Smooth muscle cell of the brain vasculature (primary cell): ENCODE measurements at regions not wholly inside any gene's neighbourhood (a gene's known extent, or its start where the extent isn't known, plus 50 kb on each side); places are given as distances from the start of the nearest gene placed in this dataset.

ENCODE experiments used
- DNase-seq: peaks from one replicate; pipeline ENCODE4 v3.0.0-alpha.2; 2012; ENCODE audit warnings: low read depth, low spot score

DNA sequence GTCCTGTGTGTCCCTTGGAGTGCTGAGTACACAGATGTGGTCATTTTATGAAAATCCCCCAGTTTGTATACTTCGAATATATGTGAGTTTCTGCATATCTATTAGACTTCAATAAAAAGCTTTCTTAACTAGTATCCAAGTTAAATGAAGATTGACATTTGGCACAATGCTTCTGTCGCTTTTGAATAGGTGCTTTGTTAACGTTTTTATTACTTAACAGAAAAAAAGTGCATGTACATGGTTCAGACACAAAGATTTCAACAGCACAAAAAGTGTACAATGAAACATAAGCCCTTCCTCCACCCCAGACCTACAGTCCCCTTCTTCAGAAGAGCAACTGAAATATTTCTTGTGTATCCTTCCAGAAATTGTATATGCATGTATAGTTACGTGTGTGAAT lies 427.4 kb upstream of the PROK2 start:
- no peak for DNase-seq

DNA sequence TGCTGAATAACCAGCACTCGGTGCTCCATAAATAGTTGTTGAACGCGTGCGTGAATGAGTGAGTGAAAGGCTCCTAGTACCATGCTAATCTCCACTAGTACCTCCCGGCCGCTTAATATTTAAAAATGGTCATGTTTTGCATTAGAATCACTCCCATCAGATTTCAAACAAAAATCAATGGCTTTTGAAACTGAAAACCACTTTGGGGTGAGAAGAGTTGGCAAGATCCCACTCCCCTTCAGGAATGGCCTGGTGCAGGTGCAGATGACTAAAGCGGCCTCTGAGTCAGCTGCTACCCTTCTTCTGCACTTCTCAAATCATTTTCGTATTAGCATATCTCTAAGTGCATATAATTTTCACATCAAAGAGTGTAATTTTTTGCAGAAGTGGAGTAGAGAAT lies 425.3 kb upstream of the PROK2 start:
- DNase-seq, result no peak

DNA sequence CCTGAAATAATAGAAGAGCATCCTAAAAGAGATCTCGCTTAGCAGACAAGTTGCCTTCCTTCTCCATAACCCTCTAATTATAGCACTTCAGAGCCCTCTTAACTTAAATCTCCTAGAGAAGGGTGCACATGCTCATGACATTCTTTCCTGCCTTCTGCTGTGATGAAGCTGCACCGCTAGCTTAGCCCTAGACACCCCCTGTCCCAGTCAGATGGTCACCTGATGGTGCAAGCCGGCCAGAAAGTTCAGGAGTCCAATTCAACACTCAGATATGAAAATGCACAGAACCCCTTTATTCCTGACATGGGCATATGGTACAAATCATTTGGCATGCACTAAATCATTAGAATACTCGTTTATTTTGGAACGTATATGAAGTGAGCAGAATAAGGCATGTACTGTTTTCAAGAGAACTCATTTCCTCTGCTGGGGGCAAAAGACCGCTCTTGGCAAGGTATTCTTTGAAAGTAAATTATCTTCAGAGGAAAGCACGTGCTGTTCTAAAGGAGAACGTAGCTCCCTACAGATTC lies 420.4 kb upstream of the PROK2 start:
- DNase-seq, result no peak

DNA sequence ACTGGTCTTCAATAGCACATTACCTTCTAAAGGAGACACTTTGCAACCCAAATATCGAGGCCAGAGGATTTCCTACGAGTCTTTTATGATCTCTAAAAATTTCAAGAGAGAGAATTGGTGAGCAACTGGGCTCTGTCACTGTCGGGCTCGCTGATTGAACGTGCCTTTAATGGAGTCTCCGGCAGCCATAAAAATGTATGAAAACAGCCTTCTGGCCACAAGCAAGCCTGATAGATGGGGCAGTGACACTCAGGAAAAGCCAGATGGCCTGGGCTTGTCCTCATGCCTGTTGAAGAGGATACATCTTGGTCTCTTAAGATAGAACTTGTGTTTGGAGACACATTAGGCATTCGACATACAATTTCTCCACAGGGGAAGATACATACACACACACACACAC lies 419.5 kb upstream of the PROK2 start:
- DNase-seq, result no peak

DNA sequence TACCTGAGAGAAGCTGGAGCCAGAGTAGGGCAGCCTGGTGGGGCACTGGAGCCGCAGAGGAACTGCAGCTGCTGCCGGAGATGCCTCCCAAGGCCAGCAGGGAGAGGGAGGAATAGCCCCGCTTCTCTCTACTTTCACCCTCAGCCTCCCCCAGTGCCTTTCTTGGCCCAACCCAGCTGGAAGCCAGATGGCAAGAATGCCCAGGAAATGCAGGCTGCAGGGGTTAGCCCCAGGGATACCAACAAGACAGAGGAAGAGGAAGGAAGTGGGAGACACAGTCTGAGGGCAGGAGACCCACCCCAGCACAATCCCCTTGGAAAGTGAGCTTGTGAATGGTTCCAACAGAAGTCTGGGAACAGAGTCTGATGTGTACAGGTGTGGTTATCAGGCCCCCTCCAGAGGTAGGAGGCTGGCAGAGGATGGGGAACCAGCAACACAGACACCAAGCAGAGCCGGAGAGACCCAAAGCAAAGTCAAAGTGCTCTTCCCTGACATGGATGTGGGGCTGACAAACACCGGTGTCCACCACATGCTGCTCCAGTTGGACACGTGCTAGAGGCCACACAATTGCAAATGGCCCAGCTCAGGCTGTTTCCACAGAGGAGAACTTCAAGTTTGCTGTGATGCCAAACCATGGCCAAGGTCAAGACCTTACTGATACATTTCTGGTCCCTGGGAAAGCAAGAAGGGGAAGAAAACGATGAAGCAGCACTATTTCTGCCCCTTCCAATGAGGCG lies 418.8 kb upstream of the PROK2 start:
- DNase-seq, result no peak

DNA sequence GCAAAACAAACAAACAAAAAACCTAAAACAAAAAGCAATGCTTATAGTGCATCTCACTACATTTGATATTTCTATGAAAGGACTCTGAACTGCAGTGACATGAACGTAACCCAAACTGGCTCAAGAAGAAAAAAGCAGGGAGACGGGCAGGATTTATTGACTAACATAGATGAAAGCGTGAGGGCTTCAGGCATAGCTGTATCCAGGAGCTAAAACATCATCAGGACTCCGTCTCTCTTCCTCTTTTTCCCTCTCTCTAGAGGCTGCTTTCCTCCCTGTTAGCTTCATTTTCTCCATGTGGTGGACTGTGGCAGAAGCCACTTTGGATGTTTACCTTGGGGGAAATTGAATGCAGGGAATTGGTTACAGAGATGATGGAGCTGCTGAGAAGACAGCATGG lies 418.2 kb upstream of the PROK2 start:
- no peak for DNase-seq

DNA sequence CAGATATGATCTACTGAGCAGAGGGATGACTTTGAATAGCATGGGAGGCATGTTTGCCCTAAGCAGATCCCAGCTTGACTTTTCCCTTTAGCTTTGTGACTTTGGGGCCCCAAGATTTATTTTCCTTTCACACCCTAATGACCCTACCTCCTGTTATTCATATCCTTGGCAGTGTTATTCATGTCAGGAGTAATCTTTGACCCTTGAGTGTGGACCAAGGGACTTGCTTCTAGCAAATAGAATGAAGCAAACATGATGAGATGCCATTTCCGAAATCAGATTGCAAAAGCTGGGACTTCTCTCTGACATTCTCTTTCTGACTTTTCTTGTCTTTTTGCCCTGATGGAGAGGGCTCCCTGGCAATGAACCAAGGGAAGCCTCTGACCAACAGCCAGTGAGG lies 415.4 kb upstream of the PROK2 start:
- no peak for DNase-seq

DNA sequence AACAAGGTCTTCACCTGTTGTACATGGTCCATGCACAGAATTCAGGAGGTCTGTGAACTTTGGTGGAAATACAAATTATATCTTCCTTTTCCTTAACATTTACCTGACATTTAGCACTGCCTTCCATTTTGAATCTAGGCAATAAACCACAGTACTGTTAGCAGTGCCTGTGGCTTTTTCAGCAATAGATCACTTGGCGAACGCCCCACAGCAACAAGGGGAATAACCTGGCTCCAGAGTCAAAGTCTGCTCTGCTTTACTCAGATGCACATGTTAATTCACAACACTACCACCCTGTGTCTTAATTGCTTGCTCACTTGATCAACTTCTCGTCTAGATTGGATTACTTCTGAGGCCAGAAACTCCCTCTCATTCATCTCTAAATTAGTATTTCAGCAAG lies 414.6 kb upstream of the PROK2 start:
- no peak for DNase-seq

DNA sequence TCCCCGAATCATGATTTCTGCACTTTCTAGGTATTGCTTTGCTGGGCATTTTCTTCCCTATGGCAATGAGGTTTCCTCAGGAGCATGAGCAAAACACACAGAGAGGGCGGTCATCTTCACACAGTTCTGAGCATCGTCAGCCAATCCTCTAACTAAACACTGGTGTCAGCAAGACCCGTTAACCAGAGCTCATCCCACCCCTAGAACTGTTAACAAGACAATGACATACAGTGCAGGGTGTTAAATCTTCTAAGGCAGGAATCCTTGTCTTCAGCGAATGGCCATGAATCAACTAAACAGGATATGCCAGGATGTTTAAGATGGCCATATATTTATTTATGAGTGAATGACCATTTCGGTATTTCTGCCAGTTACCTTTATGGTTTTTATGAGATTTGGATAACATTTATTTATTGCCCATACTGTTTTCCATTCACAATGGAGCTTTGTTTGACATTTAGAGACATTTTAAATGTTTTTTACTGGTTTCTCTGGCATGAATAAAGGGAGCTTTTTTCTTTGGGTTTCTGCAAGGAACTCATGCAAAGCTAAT lies 411.5 kb upstream of the PROK2 start:
- DNase-seq, result no peak

DNA sequence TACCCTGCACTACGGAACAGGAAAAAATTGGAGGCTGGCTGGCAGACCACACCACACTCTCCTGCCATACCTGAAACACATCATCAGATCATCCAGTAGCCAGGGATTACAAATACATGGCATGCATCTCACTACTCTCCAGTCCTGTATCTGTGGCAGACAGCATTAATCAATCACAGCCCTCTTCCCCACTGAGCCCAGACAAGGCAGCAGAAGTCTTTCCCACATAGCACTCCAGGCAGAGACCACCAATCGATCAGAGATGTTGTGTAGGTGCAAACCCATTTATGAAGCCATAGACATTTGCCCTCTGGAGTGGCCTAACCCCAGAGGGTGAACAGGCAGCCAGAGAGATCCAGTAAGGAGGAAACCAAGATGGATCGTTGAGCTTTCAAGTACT lies 410.9 kb upstream of the PROK2 start:
- DNase-seq, result no peak

DNA sequence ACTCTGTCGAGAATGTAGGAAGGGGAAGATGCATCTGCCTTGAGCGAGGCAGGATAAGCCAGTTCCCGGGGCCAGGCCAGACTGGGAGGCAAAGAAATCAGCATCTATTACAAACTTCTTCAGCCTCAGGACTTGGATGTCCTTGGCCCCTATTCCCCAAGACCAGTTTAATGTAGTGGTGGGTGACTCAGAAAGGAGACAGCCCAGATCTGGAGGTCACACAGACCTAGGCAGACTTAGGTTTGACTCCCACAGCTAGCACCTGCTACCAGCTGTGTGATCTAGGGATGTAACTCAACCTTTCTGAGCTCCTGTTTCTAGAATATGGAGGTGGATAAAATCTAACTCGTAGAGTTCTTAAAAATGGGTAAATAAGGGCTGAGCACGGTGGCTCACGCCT lies 409.5 kb upstream of the PROK2 start:
- no peak for DNase-seq

DNA sequence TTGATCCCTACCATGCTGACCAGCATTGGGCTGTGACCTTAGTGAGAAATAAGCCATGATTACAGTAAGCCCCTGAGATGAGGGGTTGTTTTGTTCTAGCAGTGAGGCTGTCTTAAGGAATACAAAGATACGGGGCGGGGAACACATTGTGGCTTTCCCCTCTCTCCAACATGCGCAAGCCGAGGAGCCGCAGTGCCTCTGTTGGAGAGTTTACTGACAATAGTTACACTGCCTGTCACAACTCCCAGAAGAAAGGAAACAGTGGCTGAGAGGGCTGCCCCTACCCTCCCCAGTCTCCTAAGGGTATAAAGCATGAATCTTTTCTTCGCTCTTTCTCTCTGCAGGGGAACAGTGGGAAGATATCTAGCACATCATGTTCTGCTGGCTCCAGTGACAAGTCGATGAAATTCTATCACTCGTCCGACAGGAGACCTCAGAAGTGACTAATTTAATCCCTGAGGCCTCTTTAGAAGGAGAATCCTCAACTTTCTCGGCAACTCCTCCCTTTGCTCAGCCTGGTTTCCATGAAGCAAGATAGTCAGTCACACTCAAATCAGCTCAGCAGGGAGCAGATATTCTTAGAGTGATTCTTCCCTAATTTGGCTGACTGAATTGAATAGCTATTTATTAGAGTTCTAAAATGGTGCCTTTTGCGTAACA lies 409.0 kb upstream of the PROK2 start:
- DNase-seq, result no peak

DNA sequence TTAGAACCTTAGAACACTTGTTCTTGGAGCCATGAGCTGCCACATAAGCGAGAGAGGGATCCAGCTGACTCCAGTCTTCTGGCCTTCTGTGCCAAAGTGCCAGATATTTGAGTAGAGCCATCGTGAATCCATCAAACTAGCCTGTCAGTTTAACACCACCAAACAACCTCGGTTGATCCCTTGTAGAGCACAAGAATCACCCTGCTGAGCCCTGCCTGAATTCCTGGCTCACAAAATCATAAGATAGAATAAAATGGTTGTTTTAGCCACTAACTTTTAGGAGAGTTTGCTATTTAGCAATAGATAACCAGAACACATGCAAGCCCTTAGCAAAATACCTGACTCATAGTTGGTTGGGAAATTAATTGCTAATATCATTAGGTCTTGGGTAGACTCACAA lies 407.6 kb upstream of the PROK2 start:
- no peak for DNase-seq

DNA sequence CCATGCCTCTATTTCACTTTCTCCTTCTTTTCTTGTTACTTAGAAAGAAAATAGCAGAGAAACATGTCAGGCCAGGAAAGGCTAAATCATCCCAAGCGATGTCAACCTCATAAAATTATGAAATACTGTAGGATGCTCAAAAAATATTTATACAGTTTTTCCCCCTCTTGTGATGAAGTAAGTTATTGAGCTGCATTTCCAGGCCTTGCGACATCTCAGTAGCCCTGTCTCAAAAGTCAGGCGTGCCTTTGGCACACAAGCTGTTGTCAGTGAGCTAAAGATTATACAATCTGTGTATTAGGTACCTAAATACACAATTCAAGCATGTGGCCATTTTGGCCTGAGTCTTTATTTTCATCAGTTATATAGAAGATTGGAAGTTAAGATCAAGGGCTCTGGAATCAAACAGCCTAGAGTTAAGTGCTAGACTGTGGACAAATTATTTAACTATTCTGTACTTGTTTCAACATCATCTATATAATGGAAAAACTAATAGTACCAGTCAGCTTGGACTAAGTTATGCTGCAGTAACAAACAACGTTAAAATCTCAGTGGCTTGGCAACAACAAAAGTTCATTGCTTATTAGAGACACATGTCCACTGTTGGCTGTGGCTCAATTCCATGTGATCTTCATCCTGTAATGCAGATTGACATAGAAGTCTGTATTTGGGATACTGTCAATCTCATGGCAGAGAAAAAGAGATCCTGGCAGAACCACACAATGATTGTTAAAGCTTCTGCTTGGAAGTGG lies 406.4 kb upstream of the PROK2 start:
- DNase-seq, result no peak

DNA sequence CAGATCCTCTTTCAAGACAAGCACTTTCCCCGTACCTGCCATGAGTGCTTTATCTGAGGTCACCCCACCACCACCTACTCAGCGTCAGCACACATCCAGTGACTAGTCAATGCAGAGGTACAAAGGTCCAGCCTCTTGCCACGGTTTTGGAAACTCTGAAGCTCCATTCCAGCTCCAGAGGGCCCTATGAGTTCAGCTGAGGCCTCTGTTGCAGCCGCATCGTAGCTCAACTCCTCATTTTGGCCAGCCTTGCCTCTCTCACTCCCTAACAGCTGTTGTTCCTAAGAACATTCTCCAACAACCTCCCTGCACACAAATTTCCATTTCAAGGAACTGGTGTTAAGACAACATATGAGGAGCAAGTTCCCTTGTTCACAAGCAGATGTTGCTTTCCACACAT lies 405.1 kb upstream of the PROK2 start:
- DNase-seq, result no peak

DNA sequence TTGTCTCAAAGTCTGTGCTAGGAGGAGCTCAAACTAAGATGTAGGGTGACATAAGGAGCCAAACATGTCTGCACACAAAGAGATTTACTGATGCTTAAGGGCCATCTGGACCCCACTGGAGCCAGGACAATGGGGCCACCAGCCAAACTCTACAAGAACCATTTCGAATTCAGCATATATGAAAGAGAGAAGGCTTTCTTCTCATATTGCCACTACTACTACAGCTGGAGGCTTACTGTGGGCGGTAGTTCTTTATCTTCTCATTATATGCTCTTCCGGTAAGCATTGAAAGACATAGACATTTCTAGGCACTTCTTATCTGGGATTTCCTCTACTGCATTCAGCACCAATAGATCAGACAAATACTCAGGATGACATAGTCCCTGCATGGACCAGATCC lies 404.4 kb upstream of the PROK2 start:
- no peak for DNase-seq

DNA sequence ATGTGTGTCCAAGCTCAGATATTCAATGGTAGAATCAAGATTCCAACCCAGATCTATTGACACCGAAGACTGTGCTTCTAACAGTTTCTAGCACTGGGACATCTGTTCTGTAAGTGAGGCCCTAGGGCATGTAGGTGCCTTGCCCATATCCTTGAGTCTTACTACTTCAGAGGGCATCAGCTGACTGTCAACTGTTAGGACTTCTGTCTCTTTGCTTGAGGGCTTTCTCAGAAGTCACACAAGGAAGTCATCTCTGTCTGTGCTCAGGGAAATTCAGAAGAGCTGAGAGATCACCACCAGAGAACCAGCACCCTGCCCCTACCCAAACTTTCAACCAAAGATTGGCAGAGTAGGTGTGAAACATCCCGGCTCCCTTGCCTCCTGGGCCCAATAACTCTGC lies 403.6 kb upstream of the PROK2 start:
- no peak for DNase-seq

DNA sequence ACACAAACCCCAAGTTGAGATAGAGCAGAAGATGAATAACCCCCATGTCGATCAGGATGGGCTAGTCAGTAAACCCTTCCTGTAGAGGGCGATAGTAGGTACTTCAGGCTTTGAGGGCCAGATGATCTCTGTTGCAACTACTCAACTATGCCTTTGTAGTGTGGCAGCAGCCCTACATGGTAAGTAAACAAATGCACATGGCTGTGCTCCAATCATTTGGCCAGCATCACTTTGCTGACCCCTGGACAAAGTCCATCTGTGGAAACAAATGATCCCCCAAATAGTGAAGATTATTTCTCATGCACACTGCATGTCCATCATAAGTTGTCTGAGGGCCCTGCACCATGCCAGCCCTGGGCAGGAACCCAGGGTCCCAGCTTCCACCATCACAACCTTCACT lies 402.2 kb upstream of the PROK2 start:
- DNase-seq, result no peak

DNA sequence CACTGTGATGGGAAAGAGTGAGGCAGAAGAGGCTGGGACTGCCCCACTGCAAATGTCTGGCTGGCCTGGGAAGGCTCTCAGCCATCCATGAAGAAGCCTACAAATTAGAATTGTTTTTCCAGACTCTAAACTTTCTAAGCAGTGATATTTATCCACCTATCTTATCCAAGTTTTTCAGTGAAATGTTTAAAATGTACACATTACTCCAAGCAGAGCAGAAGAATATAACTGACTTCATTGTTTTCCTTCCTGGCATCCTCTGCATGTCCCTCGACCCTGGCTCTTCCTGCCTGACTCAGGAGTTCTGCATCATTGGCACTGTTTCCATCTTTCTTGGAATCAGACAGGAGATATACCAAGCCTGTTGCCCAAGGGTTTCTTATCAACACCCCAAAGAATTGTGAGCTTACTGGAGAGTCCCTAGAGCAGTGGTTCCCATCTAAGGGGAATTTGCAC lies 401.5 kb upstream of the PROK2 start:
- DNase-seq, result no peak

DNA sequence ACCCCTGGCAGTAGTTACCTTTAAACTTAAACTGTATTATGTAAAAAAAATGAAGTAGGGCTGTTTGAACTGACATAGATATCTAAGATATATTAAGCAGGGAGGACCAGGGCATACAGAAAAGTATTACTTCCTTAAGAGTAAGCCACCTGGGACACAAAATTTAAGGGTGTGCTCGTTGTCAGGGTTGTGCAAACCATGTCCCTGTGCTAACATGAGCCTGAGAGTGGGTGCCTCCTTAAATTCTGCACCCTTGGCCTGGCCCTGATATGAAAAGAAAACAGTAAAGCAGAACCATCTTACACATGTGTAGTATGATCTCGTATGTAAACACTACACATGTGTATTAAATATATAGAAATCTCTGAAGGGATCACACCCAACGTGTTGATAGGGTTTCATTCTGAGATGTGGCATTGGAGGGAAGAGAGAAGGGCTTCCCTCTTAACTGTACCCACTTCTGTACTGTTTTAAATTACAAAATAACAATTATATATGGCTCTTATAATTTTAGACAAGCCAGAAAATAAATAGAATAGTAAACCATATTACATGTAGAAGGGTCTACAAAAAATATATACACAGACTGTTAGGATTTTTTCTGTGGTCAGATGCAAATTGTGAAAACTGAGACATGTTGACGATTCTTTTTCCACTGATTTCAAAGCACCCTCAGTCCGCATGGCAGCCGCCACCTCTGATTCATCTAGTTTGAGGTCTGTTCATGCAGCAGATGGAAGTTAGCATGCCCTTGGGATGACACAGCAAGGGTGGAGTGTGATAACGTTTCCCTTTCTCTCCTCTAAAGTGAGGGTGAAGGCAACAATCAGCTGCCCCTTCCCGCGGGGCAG lies 400.8 kb upstream of the PROK2 start:
- no peak for DNase-seq

DNA sequence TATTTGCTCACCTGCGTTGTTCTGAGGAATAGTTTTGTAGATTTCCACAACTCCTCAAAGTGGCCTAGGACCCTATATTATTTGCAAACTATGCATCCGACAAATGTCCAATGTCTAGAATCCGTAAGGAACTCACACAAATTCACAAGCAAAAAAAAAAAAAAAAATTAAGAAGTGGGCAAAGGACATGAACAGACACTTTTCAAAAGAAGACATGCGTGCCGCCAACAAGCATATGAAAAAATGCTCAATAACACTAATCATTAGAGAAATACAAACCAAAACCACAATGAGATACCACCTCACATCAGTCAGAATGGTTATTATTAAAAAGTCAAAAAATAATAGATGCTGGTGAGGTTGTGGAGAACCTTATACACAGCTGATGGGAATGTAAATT lies 398.5 kb upstream of the PROK2 start:
- DNase-seq, result no peak
